MV-4-11 (cell line): ENCODE measurements at regions not wholly inside any gene's neighbourhood (a gene's known extent, or its start where the extent isn't known, plus 50 kb on each side); places are given as distances from the start of the nearest gene placed in this dataset.
"Not testable (repeated sequence)": the region's sequence is repeated elsewhere in the genome, so short reads cannot be mapped to it uniquely, and the experiment has no call there.

Experiments used
- DNase-seq: peaks from one replicate; lab custom pipeline; 2025; lab: John Stamatoyannopoulos, UW

- no peak for DNase-seq
Observed at GRCh38 chr1:182003953-182004586, 57.4 kb downstream of the ZNF648 start.

DNA sequence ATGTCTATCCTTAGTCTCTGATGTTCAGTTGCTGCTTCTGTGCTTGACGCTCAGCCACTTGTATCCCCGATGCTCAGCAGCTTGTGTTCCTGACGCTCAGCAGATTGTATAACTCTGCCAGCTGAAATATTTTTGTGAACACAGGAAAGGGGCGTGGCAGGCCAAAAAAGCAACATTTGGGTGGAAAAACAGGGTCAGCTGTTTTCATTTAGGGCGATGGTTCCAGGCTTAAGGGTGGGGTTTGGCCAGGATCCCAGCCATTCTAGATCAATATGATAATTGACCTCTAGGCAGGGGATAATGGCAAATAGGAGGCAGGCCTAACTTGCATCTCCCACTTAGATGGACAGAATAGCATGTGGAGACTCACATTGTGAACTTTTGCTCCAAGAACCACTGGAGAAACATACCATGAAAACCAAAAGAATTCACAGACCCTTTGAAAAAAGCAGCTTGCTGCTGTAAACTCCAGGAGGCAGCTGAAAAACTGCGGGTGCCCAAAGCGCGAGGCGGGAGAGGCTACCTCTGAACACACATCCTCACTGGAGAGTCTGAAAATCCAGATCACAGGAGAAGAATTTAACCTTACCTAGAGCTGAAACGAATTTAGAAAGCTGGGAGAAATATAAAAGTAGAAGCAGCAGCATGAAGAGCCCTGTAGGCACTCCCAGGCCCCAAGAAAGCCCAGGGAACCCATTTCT lies 58.3 kb downstream of the ZNF648 start:
- DNase-seq = no peak

DNA sequence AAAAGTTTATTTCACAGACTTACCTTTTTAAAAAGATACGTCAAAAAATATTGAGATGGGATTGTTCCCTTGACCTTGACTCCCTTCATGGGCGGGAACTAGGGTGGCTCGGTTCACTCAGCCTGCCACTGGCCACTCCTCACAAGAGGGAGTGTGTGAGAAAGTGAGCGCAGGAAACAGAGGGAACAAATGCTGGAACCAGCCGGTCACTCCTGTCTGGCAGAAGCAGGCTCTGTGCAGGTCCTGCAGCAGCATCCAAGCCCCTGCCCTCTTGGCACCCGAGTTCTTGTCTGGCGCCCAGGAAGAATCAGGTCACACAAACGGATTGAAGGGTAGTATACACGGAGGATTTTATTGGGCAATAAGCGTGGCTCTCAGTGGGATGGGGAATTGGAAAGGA lies 58.9 kb downstream of the ZNF648 start:
- no peak for DNase-seq

- no peak for DNase-seq
Observed at GRCh38 chr1:181998858-181999257, 62.7 kb downstream of the ZNF648 start.

- DNase-seq = no peak
Observed at GRCh38 chr1:181992072-181992471, 69.4 kb downstream of the ZNF648 start.

GRCh38 chr1:181990728-181991127 lies 70.8 kb downstream of the ZNF648 start:
- DNase-seq = no peak

- DNase-seq = no peak
Observed at GRCh38 chr1:181989261-181989920, 72.1 kb downstream of the ZNF648 start.

- no peak for DNase-seq
Observed at GRCh38 chr1:181987996-181988395, 73.5 kb downstream of the ZNF648 start.

DNA sequence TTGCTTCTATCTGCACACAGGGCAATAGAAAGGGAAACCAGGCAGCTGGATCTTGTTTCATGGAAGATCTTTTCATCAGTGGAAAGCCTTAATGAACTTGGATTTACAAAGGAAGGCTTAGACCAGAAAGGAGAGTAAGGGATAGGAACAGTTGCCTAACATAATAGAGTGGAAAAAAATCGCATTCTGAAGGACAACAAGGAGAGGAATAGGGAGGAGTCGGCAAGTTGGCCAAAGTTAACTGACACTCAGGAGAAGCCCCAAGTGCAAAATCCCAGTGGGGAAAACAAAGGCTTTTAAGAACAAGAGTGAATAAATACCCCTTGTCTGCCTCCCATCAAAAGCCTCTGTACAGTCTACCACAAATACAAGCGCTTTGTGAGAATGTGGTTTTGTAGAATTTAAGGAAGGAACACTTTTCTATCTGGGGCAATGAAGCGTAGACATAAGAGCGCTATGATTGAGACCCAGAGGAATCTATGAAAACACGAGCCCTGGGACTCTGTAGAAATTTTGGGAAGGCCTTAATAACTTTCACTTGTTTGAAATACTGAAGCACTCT lies 74.1 kb downstream of the ZNF648 start:
- DNase-seq = peak; percentile 8

- no peak for DNase-seq
Observed at GRCh38 chr1:181986907-181987305, 74.6 kb downstream of the ZNF648 start.

- DNase-seq = no peak
Observed at GRCh38 chr1:181985936-181986906, 75.3 kb downstream of the ZNF648 start.

- DNase-seq = no peak
Observed at GRCh38 chr1:181985281-181985680, 76.2 kb downstream of the ZNF648 start.

DNA sequence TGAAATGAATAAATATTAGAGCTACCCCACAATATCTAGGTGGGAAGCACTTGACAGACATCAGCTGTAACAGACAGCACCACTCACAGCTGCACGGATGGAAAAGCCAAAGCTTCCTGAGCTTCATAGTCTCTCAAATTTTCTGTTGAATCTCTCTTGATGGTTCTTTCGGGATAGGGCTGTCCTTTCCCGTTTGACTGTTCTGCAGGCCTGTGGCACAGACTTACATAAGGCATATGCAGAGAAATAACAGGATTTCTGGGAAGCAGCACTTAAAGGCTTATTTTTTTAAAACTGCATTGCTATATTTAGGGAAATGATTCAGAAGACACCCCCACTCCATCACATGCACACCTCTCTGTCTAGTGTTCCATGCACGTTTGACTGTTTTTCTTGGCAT lies 77.5 kb downstream of the ZNF648 start:
- DNase-seq = no peak

DNA sequence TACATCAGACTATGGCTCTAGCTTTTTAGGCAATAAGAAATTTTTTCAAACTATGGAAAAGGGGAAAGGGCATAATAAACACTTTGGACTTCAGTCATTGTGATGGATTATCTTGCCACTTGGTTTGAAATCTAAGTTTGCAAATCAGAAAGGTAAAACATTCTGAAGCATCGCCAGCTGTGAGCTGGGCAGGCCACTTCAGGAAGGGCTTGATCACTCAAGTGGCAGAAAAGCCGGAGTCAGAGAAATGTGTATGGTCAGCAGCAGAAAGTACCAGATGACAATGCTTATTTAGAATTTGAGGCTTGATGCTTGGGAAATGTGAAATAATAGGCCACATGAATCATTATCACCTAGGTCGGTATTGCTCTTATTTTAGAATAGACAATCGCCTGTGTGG lies 79.7 kb downstream of the ZNF648 start:
- DNase-seq = no peak

DNA sequence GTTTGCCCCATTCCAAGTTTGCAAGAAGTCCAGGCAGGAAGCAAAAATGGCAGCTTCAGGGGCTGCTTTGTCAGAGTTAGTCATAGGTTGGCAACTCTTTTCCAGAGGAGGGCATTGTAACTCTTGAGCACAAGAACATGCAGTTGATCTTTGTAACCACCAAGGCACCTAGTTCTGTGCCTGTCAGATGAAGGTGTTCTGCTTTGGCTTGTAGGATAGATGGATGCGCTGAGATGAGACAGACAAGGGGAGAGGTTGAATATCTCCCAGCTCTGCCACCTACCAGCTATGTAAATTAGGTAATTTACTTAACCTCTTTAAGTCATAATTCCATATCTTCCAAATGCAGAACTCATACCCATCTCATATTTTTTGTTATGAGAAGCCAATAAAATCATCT lies 89.3 kb downstream of the ZNF648 start:
- DNase-seq = no peak

DNA sequence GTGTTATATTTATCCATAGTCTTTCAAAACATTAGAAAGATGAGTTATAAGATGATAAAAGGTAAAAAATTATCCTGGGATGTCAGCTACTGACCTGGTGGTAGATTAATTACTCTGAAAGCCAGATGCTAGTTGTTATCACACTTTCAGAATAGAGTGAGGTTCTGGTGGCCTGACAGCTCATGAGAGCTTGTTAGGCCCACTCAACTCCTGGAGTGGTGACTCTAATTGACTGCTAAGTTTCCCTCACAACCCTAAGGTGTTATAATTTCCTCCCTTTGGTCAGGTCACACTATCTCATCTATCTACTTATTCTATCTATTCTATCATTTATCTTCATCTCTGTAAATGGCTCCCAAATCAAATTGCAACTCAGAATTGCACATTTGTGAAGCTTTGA lies 90.1 kb downstream of the ZNF648 start:
- no peak for DNase-seq

DNA sequence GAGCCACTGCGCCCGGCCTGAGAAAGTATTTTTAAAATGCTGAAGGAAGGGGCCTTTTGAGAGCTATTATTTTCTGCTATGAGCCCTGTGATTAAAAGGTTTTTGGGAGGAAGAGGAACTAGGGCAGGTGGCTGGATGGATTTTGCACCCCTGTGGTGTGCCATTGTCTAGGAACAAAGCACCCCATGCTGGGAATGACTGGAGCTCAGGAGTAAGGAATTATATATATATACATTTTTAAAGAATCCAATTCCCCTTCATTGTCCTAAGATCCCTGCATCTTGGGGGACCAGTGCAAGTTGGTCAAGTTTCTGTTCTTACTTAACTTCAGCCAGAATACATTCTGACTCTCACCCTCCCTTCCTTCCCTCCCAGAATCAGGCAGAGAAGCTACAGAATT lies 91.6 kb downstream of the ZNF648 start:
- DNase-seq = no peak

GRCh38 chr1:181954696-181955095 lies 106.8 kb downstream of the ZNF648 start:
- not testable (repeated sequence) for DNase-seq

DNA sequence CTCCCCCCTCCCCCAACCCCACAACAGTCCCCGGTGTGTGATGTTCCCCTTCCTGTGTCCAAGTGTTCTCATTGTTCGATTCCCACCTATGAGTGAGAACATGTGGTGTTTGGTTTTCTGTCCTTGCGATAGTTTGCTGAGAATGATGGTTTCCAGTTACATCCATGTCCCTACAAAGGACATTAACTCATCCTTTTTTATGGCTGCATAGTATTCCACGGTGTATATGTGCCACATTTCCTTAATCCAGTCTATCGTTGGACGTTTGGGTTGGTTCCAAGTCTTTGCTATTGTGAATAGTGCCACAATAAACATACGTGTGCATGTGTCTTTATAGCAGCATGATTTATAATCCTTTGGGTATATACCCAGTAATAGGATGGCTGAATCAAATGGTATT lies 107.3 kb downstream of the ZNF648 start:
- DNase-seq = not testable (repeated sequence)

GRCh38 chr1:181953596-181953995 lies 107.9 kb downstream of the ZNF648 start:
- DNase-seq = no peak

DNA sequence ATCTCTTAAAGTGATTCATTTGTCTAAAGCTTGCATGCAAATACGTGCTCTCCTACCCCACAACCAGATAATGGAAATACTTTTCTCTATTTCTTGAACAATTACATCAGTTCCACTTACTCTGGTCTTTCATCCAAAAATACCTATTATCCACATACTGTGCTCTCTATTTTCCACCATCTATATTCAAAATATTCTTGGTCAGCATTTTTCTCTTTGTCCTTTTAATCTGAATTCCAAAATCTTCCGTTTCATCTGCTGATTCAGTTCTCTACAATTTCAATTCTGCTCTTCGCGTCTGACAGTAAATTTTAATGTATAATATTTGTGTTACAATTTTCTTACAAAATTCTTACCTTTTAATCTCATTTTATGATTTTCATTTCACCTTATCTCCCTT lies 110.3 kb downstream of the ZNF648 start:
- DNase-seq = no peak

DNA sequence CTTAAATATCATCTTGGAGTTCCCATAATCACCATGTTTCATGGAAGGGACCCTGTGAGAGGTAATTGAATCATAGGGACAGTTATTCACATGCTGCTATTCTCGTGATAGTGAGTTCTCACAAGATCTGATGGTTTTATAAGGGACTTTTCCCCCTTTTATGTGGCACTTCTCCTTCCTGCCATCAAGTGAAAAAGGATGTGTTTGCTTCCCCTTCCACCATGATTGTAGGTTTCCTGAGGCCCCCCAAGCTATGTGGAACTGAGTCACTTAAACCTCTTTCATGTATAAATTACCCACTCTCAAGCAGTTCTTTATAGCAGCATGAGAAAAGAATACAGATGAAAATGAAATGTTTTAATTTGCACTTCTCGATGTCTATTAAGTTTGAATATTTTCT lies 112.0 kb downstream of the ZNF648 start:
- no peak for DNase-seq
